ENCODE measurements at regions not wholly inside any gene's neighbourhood (a gene's known extent, or its start where the extent isn't known, plus 50 kb on each side); places are given as distances from the start of the nearest gene placed in this dataset.

DNA sequence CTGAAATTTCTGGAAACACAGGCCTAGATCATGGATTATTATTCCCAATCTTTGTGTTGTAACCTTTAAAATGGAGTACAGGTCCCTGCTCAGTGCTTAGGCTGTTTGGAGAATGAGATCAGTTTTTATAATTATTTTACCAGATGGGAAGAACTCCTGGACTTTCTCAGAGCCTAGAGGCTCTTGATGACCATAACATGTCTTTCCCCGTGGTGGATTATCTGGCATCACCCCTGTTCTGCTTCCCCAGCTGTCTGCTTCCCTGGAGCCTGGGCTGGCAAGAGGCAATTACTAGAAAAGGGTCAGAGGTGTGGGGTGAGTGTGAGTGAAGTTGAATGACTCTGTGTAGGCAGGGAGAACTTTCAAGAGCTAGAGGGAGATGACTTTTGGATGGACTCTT is 143.0 kb downstream of the CARTPT start:
- intact Hi-C loops (cut with micrococcal nuclease) = no loop called here
- CTCF ChIA-PET = interaction anchor here (1.4 kb wide), 1 partner anchor 18 kb away, joined by 3 read pairs; no protein-coding TSS in a partner anchor
- no CpG with 5 or more reads among the region's 1 CpG for WGBS, 2 experiments (ENCODE audit: extremely low coverage in 2 of 2, insufficient read length in 1 of 2)

More for the DNA sequence above, 143.0 kb downstream of the CARTPT start:
- Histone ChIP-seq H2BK120ac (ENCODE audit: low read depth, low read length) (no peak overlapping the region), H3K23ac (ENCODE audit: low read depth, low read length) (no peak overlapping the region), H3K4me1 (ENCODE audit: control insufficient read depth, insufficient read depth, low read length) (peaks cover 4% of the 10 kb centered on the region; the same call in 1 of the 2 replicates), H4K8ac (ENCODE audit: low read depth in 2 of 2, low read length in 2 of 2) (no peak overlapping the region), H2BK5ac (ENCODE audit: low read depth, low read length, poor library complexity, severe bottlenecking) (no peak overlapping the region), H2BK15ac (ENCODE audit: low read depth, low read length) (no peak overlapping the region), H2BK20ac (ENCODE audit: low read depth, low read length) (no peak overlapping the region), H3K4me3 (ENCODE audit: insufficient read depth, low read depth, low read length) (no peak overlapping the region), H4K91ac (ENCODE audit: insufficient read depth, low read depth, low read length) (no peak overlapping the region), H3K9me1 (ENCODE audit: insufficient read depth, low read length) (0 out of 2 replicates have a peak, but pooled peaks cover 4% of the 10 kb centered on the region), H2AFZ (replicated peaks; ENCODE audit: low read length, poor library complexity) (no peak overlapping the region), H3K56ac (ENCODE audit: extremely low read depth, insufficient read depth, low read length) (no peak overlapping the region), H3K4ac (ENCODE audit: low read depth, low read length) (no peak overlapping the region), H3K9me3 (ENCODE audit: control insufficient read depth, insufficient read depth, low read length) (peaks cover 3% of the 10 kb centered on the region), H3K4me2 (ENCODE audit: low read depth, low read length) (no peak overlapping the region), H3K18ac (ENCODE audit: low read depth, low read length) (no peak overlapping the region), H3K79me1 (ENCODE audit: low read depth in 1 of 2, low read length in 2 of 2) (no peaks in the 10 kb centered on the region), H3K27ac (ENCODE audit: insufficient read depth, low read length) (no peak overlapping the region), H3K14ac (replicated peaks; ENCODE audit: low read depth, low read length) (no peak overlapping the region), H4K5ac (ENCODE audit: low read depth, low read length) (no peak overlapping the region), H3K27me3 (ENCODE audit: control insufficient read depth, insufficient read depth, low read length) (peaks cover 25% of the 10 kb centered on the region), H4K20me1 (ENCODE audit: insufficient read depth, low read length) (no peaks in the 10 kb centered on the region), H3K36me3 (ENCODE audit: control insufficient read depth, insufficient read depth, low read length) (no peaks in the 10 kb centered on the region), H3K9ac (ENCODE audit: low read depth, low read length) (no peak overlapping the region), H2AK9ac (replicated peaks; ENCODE audit: low read depth, low read length, poor library complexity) (no peak overlapping the region), H2AK5ac (ENCODE audit: low read depth, low read length) (no peak overlapping the region)
- DNase-seq (no peak), ATAC-seq (ENCODE audit: low read depth) (no peak)
- TF ChIP-seq SMC3 (IDR thresholded peaks at IDR 0.05; ENCODE audit: low read depth, low read length) (no peak), RCOR1 (IDR thresholded peaks at IDR 0.05; ENCODE audit: insufficient replicate concordance, low read length) (no peak)
- in situ Hi-C loops (cut with MboI; ENCODE audit: low sequenced_read_pairs) = no loop called here
- dilution Hi-C loops (cut with HindIII; ENCODE audit: low sequenced_read_pairs, unreplicated experiment) = no loop called here
- BruUV-seq (replicated peaks) = no TSS peak
- POLR2A ChIA-PET (ENCODE audit: unreplicated experiment) = no interaction called here

All from IMR-90 (cell line).